WI38 (cell line): ENCODE measurements at regions not wholly inside any gene's neighbourhood (a gene's known extent, or its start where the extent isn't known, plus 50 kb on each side); places are given as distances from the start of the nearest gene placed in this dataset.

ENCODE experiments used
- H3K4me3 ChIP-seq: 2 replicates; pipeline ENCODE4 v1.5.1; 2011; ENCODE audit warnings: low read depth, mild to moderate bottlenecking, control low read depth, low read length
- CTCF ChIP-seq: IDR thresholded peaks from 2 replicates; pipeline ENCODE4 v1.5.1; 2012; ENCODE audit warnings: low read depth, mild to moderate bottlenecking, control low read depth, low read length

GRCh38 chr2:176819306-176819705 lies 393.3 kb upstream of the HNRNPA3 start:
- no peak for TF ChIP-seq CTCF
- no peak overlapping the region for H3K4me3 ChIP-seq

- no peak overlapping the region for H3K4me3 ChIP-seq
- no peak for TF ChIP-seq CTCF
Observed at GRCh38 chr2:176820371-176820932, 392.1 kb upstream of the HNRNPA3 start.

DNA sequence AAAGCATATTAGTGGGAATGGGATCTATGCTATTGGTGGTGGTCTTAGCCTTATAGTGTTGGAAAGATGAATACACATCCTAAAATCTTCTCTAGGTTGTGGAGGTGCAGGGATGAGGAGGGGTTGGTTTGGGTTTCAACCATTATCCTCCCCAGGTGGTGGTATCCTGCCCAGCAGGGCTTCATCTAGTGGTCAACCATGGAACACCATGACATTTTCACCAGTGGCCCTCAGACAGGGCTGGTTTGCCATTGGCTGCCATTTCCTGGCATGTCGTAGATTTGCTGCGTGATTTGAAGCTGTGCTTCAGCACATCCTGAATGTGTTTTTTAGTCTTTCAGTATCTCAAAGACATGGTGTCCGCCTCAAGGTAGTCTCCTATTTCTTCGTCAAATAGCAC lies 391.2 kb upstream of the HNRNPA3 start:
- H3K4me3 ChIP-seq, result no peak overlapping the region
- TF ChIP-seq CTCF, result no peak

DNA sequence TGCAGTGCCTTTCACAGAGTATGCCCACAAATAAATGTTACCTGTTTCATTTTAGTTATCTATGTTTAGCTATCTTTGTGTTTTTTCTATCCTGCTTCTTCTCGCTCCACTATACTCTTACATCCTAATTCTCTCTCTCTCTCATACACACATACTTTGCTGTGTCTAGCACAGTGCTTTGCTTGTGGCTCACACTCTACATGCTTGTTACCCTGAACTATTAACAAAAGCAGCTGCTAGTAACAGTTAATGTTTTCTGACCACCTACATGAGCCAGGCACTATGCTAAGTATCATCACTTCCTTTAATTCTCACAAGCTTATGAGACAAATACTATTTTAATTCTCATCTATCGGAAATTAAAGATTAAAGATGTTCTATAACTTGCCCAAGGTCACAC lies 390.5 kb upstream of the HNRNPA3 start:
- no peak for TF ChIP-seq CTCF
- H3K4me3 ChIP-seq, result no peak overlapping the region

- no peak overlapping the region for H3K4me3 ChIP-seq
- no peak for TF ChIP-seq CTCF
Observed at GRCh38 chr2:176826356-176826755, 386.2 kb upstream of the HNRNPA3 start.

DNA sequence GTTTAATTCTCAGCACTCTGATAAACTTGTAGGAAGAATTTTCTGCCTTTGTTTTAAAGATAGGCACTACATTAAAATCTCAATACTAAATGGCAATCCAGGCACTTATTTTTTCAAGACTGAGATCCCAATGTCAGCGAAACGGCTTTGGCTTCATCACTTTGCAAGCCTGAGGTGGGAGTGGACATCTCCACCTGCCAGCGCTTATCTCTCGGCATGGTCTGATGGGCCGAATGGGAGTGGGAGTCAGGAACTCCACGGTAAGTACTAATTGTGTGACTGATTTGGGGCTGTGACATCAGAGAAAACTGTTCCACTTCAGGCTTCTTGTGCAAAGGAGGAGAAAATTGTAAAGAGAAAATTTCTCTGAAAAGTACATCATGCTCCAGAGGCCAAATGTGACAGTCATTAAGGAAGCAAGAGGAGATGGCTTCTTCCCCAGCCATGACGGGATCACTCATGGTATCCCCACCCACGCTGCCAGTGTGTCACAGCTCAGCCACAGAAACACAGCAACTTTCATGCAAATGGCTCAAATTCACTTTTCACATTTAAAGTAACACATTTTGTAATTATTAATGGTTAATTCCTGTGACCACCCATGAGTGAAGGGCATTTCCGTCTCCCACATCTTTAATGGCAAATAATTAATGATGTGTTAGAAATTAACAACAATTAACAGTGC lies 385.5 kb upstream of the HNRNPA3 start:
- no peak for TF ChIP-seq CTCF

DNA sequence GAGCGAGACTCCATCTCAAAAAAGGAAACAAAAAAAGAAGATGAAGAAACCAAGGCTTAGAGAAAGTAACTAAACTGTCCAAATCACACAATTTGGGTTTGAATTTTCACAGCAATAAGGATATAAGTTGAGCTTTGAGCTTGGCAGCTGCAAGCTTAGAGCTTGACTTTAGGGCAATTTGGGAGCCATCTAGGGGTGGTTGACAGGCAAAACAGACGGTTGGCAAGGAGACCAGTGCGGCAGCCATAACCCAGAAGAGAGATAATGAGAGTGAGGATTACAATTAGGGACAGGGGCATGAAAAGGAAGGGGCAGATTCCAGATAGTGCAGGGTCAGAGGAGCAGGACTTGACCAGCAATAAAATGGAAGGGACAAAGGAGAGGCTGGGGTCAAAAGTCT lies 382.2 kb upstream of the HNRNPA3 start:
- no peak for TF ChIP-seq CTCF
- H3K4me3 ChIP-seq, result no peak overlapping the region

More for the DNA sequence above, 385.5 kb upstream of the HNRNPA3 start:
- H3K4me3 ChIP-seq, result no peak overlapping the region
